Breast epithelium (tissue), 3 donors: ENCODE measurements at regions not wholly inside any gene's neighbourhood (a gene's known extent, or its start where the extent isn't known, plus 50 kb on each side); places are given as distances from the start of the nearest gene placed in this dataset.

ENCODE experiments used
- CTCF ChIP-seq, 3 donors: fragments of 450-650 bp; IDR thresholded peaks; one replicate each; pipeline ENCODE4 v1.5.1; 2016 to 2017; ENCODE audit warnings: antibody characterized with exemption in 3 of 3, mild to moderate bottlenecking in 3 of 3, moderate library complexity in 3 of 3
- POLR2A ChIP-seq: fragments of 450-650 bp; IDR thresholded peaks from one replicate; pipeline ENCODE4 v1.6.1; 2016; ENCODE audit warnings: antibody characterized with exemption, mild to moderate bottlenecking, moderate library complexity

GRCh38 chr12:84512751-84513150, 399.8 kb downstream of the SLC6A15 start:
- TF ChIP-seq CTCF (IDR thresholded peaks at IDR 0.05) (no peak), POLR2A (no peak)
